ENCODE measurements at regions not wholly inside any gene's neighbourhood (a gene's known extent, or its start where the extent isn't known, plus 50 kb on each side); places are given as distances from the start of the nearest gene placed in this dataset.

DNA sequence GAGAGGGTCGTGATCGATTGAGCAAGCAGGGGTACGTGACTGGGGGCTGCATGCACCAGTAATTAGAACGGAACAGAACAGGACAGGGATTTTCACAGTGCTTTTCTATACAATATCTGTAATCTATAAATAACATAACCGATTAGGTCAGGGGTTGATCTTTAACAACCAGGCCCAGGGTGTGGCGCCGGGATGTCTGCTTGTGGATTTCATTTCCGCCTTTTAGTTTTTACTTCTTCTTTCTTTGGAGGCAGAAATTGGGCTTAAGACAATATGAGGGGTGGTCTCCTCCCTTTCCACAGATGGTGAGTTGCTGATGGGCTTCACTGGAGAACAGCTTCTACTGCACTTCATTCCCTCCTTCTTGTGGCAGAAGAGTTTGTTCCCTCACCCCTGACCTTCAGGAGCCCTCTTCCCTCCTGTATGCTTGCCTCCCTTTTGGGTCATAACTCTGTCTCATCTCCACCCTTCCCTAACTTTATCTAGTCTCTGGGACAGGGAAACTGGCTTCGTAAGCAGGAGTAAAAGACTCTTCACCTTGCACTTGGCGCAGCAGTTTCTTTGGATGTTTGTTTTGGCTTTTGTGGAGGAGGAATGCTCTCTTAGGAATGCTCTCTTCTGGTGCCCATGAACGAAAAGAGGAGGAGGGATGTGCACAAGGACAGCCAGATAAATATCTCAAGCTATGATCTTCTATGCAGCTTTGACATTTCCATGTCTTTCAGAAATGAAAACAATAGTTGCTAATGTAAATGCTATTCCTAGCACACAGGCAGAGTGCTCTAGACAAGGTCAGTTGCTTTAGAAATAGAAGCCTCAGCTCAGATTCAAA lies 139.8 kb upstream of the RPS23 start:
- no peak for DNase-seq

DNA sequence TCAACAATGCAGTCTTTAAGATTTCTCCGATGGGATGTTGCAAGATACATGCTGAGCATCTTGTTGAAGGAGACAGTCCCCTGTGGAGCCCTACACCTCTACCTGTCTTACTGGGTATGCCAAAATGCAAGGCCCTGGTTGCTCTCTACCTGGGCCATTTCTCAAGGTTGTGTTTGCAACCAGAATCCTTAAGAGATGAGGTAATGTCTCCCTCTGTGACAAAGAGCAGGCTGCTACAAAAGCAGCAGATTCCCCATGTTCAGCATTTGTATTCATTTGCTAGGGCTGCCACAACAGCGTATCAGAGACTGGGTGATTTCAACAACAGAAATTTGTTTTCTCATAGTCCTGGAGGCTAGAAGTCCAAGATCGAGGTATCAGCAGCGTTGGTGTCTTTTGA lies 138.4 kb upstream of the RPS23 start:
- no peak for DNase-seq

DNA sequence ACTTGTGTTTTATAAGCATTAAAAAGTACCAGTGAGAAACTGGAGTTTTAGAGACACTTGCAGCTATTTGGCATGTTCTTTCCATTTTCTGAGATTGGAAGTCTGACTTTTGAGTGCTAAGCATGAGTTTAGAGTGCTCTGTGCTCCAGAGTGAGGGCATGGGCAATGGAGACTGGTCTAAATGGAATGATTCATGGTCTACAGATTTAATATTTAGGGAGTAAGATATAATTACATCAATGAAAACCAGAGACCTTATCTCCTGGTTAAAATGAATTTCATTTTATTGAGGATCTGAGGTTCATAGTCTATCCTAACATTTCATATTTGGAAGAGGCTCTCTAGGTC lies 135.9 kb upstream of the RPS23 start:
- no peak for DNase-seq

DNA sequence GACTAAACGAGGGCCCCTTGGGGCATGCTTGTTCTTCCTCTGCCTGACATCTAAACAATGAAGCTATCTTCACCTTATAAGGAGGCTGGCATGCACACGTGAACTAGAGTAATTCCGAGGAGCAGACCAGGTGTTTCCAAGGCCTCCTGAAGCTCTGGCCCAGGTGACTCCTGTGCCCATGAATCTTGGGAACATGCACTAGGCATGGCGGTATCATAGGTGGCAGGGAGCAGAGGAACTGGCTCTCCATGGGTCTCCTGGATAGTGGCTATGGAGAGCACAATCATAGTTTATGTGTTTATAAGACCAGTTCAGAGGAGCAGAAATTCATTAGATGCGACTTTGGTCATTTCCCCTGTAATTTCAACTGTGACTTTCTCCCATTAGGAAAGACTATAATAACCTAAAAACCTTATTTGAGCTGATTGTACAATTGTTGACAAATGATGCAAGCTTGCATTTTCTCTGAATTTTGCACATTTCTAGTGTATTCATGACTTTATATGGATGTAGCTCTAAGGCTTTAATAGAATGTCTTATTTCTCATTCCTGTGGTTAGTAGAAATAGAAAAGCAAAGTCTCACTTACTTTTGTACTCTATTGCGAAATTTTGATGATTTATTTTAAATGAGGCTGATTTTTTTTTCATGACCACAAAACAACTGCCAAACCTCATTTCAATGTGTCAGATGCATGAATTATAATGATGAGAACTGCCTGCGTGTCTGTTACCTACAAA lies 135.3 kb upstream of the RPS23 start:
- no peak for DNase-seq

DNA sequence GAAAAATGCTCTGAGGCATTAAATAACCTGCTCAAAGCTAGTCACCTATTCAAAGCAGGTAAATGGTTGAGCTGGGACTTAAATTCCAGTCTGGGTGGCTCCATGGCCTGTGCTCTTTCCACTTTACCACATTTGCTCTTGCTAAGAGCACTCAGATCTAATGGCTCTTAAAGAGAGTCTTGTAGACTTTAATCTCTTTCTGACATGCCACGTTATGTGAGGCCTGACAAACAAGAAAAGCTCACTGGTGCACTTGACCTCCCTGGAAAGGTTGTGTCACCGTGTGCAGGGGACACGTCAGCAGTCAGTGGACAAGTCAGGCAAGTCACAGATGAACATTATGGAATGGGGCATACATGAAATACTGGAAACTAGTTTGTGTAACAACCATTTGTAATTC lies 129.9 kb upstream of the RPS23 start:
- no peak for DNase-seq

DNA sequence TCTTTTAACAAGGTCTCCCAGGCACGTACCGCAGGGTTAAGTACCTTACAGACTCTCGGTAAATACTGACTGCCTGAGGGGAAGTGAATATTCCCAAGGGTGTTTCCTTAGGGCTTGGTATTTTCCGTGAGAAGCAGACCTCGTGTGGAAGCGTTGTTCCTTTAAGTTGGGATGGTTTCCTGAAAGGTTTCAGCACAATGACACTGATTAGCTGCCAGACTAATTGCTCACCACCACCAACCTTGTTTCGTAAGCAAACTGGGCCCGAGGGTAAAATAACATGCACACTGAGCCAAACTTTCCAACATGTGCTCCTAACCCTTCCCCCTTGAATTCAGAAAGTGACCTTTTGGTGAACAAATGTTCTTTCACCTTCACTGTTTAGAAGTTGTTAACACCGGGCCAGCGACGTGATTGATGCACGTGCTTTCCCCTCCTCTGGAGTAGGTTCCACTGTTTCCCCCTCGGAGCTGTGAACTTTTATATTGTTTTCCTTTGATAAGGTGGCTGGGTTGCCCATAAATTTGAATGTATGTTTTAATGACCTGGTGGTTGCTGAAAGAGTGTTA lies 128.1 kb upstream of the RPS23 start:
- DNase-seq = no peak

DNA sequence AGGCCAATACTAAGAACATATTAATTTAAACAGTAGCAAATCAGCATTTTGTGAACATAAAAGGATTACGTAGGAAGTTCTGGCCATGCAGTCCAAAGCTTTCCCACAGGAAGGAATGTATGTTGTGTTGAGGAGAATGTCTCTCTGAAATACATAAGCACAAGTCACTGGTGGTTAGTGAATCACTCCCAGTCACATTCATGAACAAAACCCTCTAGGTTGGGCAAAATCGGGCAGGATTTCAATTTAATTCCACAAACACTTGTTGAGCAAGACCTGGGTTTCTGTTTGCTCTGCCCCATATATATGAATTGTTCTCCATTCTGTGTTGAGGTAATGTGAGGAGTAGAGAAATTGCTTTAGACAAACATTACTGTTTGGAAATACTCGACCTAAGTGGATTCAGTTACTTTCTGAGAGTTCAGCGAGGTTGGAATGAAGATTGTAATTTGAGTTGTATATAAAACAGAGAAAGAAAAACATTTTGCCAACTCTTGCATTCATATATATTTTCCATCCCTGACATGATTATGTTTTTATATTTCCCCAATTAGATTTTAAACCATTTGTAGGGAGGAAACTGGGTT lies 127.6 kb upstream of the RPS23 start:
- DNase-seq = no peak

DNA sequence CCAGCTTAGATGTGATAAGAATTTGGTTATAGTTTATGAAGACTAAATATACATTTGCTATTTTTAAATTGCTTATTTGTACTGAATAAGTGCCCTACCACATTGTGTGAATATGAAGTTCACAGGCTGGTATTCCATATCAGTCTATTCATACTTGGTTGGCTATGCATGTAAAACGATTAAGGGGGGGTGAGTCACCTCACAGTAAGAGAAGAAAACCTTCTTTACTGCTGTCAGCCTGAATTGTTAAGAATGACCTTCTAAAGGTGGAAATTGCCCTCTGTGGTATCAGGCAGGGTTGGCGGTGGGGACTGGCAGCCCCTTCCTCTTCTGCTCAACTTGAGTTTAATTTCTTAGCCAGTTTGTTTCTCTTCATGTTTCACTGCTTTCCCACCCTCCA lies 127.0 kb upstream of the RPS23 start:
- no peak for DNase-seq

DNA sequence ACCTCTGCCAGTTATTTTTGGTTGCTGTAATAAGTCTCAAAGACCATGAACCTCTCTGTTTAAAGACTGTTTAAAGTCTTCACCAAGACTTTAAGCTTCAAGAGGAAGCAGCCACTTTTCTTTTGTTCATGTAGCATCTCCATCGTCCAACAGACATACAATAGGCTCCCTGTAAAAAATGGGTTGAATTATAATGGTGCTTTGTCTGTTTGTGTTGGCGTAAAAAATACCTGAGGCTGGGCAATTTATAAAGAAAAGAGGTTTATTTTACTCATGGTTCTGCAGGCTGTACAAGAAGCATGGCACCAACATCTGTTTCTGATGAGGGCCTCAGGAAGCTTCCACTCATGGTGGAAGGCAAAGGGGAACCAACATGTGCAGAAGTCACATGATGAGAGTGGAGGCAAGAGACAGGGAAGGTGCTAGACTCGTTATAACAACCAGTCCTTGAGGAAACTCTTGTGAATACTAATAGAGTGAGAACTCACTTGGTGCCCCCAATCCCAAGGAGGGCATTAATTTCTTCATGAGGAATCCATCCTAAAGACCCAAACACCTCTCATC lies 126.3 kb upstream of the RPS23 start:
- DNase-seq = no peak

DNA sequence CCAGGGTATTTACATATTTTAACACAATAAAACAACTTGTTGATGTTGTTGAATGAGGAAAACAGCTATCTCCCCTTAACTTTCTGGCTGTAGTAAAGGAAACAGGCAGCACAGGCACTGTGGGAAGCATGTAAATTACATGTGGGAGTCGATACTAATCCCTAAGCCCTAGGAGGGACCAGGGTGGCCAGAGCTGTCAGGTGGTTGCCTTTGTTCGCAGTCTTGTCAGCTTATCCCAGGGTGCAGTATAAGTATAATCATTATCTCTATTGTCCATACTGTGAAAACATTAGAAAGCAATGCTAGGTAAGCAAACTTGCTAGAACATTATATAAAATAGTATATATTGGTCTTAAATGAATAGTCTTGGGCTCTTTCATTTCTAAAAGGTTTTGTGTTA lies 125.6 kb upstream of the RPS23 start:
- no peak for DNase-seq

DNA sequence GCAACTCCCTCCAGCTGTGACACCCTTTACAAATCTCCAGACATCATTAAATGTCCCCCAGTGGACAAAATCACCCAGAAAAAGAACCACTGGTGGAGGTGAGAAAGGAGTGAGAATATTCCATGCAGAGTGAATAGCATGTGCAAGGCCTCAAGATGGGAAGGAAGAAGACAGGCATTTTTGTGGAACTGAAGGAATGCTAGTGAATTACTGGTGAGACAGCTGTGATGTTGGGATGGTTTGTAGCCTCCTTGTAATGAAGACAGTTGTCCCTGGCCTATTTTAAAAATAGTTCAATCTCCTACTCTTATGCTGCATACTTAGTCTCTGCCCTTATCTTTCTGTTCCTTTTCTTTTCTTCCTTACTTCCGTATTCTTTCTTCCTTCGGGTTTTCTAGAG lies 124.9 kb upstream of the RPS23 start:
- no peak for DNase-seq

DNA sequence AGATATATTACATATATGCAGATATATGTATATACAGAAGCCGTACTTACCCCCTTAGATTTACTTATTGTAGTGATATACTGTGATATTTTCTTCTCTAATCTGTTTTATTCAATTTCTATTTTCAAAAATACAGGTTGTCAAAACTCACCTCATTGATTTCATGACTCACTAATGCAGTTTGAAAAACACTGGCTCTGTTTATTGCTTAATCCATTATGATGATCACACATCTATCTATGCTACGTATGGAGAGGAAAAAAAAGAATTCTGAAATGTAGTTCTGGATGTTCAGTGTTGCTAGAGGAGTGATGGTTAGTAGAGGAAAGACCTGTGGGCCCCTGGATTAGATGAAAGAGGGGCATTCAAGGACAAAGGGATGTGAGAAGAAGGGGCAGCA lies 121.0 kb upstream of the RPS23 start:
- no peak for DNase-seq

DNA sequence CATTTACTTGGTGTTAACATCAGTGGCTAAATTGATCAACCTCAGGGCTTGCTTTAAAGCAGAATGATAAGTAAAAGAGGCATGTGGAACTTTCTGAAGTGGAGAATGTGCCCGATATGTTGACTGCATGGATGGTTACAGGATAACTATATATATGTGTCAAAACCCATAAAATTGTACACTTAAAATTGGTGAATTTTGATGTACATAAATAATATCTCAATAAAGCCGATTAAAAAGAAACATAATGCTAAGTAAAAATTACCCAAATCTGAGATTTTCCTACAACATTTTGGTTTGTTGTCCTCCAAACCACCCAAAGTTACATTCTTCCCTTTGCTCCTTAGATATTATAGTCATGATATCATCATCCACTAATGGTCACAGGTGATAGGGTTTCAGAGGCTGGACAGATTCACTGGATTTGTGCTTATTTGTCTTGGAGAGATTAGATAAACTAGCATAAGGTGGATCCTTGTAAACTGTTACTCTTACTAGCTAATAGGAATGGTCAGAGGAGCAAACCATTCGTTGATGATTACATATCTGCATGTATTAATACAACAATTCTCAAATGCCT lies 119.7 kb upstream of the RPS23 start:
- DNase-seq = no peak

DNA sequence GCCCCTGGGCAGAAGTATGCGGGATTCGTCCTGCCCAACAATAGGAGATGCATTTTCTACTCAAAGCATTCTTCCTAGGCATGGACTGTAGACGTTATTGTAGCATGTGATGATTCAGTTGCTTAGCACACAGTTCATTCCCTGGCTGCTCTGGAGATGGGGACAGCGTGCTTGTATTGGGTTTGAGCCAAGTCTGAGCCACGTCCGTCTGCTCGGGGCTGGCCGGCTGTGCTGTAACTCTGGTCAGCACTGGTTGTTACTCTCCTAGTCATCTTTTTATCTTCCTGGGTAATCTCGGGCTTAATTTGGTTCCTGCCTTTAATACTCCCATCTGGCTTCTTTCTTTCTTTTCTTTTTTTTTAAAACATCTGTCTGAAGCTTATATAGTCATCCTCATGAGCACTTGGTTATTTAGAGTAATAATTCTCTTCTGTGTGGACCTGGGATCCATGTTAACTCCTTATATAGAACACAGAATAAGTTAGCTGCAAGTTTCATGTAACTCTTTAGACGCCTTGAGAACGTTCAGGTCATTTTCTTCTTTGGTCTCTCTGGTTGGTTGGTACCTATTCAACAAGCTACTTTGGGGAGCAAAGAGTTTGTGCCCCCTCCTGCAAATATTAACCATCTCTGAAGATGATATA lies 118.8 kb upstream of the RPS23 start:
- DNase-seq = no peak

DNA sequence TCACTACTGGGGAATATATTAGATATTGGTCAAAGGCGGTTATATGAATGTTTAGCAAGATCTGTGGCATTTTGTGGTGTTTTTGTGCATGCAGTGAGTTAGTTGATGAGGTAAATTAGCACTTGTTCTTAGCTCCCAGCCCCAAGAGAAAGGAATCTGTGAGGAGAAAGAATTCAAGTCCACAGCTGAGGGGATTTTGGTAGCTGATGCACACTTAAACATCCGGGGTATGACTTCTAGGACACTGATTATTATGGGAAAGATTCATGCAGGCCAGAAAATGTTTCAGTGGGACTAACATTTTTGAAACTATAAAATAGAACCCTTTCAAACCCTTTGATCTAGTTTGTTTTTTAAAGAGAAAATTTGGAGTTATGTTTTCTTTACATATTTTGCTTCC lies 118.2 kb upstream of the RPS23 start:
- DNase-seq = no peak

DNA sequence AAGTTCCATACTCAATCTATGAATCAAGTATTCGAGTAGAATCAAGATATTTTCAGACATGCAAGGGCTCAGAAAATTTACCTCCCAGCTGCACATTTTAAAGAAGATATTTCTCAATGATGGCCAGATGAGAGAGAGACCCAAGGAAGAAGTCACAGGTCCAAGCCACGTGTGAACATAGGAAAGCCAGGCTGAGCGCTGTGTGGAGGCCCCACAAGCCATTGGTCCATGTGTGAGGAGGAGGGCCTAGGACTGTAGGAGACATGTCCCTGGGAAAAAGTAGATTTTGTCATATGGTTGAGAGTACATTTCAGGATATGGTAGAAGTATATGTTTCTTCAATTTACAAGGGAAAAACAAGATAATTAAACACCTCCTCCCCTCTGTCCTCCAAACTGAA lies 115.8 kb upstream of the RPS23 start:
- DNase-seq = no peak

DNA sequence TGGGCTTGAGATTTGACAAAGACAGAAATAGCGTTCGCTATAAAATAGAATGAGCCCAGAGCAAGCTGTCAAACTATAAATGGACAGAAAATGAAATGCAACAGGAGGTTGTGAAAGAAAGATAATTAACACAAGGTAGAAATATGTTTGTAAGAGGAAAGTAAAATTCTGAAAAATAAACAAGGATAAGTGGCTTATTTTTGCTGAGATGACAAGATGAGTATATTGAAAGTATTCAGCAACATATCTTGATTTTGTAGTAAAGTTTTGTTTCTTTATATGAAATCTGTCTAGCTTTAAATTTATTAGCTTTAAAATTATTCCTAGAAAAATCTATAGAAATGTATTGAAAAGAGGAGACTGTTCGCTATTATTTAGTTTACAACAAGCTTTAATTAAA lies 111.9 kb upstream of the RPS23 start:
- no peak for DNase-seq

DNA sequence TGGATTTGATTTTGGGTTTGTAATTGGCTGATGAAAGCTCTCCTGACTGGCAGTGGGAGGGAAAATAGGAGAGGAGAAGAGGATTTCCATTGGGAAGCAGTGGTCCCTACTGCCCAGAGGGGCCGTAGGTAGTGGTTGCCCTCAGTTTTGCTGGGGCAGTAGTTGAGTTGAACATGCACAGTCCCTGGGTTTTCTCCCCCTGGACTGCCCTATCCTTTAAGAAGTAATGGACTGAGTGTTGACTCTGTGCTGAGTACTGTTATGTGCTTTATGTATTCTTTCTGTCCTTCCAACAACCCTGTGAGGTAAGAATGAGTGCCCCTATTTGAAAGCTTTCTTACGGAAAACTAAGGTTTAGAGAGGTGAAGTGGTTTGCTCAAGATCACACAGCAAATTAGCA lies 111.2 kb upstream of the RPS23 start:
- DNase-seq = no peak

DNA sequence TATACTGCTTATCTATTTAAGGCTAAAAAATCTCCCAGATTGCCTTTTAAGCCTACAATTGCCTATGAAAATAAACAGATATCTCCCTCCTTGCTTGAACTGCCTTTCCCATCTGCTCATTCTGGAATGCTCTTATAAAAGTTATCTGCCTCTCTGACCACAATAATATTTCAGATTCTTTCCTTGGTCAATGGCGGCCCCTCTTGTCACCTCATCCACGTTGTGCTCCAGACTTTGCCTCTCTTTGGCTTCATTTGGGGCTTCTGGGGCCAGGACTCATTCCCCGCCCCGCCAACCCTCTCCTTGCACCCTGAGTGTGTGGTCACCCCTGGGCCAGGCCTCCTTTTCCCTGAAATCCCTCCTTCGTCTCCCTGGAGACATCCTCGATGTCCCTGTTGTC lies 110.0 kb upstream of the RPS23 start:
- DNase-seq = no peak

DNA sequence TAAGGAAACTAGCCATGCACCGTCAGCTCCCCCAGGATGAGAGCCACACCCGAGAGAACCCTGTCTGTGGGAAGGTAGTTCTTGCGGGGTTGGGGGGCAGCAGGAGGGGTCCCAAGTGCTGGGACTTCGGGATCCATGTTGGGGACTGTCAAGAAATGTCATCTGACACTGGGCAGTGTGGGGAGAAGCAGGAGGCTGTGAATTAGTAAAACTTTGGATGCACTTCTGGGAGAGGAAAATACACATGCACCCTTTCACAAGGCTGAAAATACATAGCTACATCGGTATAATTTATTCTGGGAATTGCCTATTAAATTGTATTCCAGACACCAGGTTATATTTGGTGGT lies 109.6 kb upstream of the RPS23 start:
- no peak for DNase-seq

DNA sequence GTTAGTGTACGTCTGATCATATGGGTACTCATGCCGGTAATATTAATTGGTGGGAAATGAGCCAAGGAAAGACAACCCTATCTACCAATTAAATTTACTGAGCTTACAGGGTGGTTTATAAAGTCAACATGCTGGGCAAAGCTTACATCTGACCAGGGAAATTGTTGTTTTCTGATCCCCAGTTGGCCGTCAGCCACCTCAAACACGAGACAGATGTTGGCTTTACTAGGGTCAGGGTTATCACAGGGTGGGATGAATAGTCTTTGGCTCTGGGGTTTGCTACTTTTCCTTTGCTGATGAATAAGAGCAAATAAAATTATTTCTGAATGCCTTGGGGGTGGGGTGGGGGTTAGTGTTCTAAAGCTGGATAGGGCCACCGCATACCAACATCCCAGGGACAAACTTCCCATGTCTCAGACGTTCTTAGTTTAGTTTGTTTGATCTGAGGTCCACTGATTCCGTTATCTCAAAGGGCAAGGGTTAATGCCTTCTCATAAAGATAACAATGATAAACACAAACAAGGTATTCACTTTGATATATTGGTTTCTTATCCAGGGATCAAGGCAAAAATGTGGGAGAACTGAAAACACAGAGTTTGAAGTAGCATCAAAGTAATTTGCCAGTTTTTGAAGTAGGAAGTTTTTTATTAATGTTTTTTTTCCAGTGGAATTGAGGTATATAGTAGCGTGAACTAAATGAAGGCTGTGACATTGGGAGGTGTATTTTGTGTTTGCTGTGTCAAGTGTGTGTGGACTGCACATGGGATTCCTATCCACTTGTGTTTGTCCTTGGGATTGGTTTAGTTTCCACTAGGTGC lies 109.1 kb upstream of the RPS23 start:
- no peak for DNase-seq

DNA sequence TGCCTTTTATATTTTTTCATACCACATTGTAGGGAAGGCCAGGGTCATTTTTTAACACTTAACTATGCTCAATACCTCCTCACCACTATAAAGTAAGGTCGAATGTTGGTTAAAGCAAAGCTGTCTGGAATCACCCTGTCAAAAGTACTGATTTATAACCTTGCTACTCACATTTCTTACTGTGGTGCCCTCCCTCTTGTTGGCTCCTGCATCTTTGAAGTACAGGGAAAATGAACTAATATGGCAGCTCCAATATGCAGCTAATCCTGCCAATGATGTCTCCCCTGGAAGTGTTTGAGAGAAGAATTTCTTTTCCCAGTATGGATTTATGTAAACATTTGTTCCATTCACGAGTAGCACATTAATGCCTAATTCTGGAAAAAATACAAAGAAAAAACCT lies 108.4 kb upstream of the RPS23 start:
- DNase-seq = no peak

Measured in CD4-positive, alpha-beta T cell treated with Interleukin-12 subunit alpha and Interleukin-12 subunit beta, for 1 hour (primary cell).